ENCODE measurements at regions not wholly inside any gene's neighbourhood (a gene's known extent, or its start where the extent isn't known, plus 50 kb on each side); places are given as distances from the start of the nearest gene placed in this dataset.
A peak's percentile ranks its signal among the peaks of the same experiment; 100 is the strongest.
"Not testable (repeated sequence)": the region's sequence is repeated elsewhere in the genome, so short reads cannot be mapped to it uniquely, and the experiment has no call there.

DNA sequence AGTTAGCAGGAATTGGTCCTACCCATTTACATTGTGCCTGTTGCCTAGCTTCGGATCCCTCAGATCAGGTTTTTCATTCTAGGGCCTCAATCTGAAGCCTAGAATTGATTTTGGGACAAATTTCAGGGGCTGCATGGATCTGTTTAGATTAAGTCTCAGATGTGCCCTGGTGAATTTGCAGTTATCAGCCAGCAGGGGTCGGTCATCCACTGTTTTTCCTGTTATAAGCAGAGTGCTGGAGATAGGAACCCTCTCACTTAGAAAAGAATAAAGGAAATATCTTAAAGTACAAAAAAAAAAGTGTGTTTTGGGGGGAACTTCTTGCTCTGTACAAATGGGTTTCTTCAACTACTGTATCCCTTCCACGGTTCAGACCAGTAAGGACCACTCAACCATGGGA lies 212.5 kb downstream of the BCHE start:
- DNase-seq = peak; percentile 5

DNA sequence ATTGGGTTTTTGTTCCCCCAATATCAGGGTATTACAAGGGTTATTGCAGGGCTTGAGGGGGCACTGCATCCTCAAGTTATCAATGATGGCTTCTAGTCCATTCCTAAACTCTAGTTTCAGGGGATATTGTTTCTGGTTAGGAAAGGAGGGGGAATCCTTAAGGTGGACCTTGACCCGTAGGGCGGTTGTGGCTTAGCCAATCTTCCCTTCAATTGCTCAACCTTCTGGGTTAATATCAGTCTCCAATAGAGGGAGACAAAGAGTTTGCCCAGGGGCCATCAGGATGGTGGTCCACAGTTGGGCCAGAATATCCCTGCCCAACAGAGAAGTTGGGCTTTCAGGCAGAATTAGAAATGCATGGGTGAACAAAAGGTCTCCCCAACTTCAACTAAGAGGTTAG lies 214.9 kb downstream of the BCHE start:
- DNase-seq = no peak

DNA sequence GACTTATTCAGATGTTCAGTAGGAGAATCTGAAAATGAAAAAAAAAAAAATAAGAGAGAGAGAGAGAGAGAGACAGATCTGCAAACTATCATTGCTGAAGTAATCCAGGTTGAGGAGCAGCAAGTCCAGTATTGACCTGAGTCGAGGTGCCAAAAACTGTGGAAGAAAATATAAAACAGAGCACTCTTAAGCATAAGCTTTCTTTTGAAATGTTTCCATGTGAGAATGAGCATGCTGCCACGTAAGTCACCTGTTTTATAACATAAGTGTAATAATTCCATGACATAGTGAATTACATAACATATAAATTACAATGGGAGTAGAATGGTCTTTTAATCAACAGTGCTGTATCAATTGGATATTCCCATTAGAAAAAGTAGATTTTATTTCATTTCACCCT lies 218.2 kb downstream of the BCHE start:
- no peak for DNase-seq

DNA sequence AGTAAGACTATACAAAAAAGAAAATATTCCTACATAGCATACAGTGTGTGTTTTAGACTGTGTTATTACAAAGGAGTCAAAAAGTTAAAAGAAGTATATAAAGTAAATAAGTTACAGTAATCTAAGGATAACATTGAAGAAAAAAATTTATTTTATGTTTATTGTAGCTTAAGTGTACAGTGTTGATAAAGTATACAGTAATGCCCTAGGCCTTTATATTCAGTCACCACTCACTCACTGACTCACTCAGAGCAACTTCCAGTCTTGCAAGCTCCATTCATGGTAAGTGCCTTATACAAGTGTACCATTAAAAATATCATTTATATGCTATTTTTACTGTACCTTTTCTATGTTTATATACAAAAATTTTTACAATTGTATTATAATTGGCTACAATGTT lies 220.1 kb downstream of the BCHE start:
- no peak for DNase-seq

DNA sequence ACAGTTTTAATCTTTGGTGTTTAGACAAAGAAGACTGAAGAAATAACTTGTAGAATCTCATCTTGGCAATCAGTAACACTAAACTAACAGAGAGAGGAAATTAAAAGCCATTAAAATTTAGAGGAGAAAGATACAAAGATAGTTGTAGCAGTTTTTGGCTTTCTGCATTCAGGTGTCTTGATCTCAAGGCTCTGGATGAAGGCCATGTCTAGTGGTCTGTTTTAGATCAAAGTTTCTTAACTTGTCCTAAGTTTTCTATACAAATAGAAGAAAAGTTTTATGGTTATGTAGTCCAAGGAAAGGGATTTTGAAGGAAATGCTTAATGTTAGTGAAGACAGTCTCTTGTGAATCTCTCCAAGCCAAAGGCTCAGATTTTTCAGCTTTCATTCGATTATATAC lies 222.9 kb downstream of the BCHE start:
- no peak for DNase-seq

DNA sequence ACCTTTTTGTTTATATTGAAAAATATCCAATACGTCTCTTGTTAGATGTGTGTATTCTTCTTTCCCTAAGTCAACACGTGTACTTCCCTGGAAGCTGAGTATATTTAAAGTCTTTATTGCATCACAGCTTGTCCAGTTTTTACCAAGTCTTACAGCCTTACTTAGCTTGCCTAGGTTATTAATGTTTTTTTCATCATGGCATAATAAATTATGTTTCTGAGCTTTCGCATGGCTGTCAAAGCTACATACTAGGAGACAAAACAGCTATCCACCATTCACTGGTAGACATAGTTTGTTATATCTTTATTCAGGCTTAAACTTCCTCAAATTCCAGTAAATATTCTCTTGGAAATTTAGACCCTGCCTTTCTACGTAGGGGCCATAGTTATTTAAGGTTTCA lies 224.2 kb downstream of the BCHE start:
- no peak for DNase-seq

DNA sequence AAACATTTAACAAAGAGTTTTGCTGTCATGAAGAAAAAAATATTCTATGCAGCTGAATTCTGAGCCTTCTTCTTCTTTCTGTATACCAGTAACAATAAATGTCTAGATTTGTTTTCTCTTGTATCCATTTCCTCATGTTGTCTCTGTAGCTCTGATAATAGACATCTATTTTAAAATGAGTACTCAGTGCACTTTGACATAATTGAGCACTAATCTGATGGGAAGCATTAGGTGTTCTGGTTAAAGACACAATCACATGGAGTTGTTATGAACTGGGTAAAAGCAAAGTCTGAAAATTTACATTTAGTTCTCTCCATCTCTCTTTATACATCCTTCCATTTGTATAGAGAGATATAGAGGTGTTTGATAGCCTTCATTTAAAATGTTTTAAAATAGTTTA lies 230.0 kb downstream of the BCHE start:
- no peak for DNase-seq

DNA sequence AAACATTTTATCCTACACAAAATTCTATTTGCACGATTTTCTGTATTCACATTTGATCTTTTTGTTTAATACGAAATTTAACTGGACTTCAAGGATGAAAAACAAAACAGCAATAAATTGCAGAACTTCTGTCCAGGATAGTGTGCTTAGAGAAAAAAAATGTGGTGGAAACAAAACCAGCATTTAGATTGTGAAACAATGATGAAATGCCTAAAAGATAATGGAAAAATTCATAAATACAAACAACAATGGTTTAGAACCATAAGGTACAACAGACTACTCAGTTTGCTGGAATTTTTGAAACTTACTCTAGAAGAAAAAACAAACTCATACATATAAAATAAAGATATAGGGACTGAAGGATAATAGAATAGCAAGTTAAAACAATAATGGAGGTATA lies 234.0 kb downstream of the BCHE start:
- no peak for DNase-seq

DNA sequence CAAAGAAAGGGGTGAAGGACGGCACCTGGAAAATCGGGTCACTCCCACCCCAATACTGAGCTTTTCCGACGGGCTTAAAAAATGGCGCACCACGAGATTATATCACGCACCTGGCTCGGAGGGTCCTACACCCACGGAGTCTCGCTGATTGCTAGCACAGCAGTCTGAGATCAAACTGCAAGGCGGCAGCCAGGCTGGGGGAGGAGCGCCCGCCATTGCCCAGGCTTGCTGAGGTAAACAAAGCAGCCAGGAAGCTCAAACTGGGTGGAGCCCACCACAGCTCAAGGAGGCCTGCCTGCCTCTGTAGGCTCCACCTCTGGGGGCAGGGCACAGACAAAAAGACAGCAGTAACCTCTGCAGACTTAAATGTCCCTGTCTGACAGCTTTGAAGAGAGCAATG lies 264.7 kb downstream of the BCHE start:
- not testable (repeated sequence) for DNase-seq

DNA sequence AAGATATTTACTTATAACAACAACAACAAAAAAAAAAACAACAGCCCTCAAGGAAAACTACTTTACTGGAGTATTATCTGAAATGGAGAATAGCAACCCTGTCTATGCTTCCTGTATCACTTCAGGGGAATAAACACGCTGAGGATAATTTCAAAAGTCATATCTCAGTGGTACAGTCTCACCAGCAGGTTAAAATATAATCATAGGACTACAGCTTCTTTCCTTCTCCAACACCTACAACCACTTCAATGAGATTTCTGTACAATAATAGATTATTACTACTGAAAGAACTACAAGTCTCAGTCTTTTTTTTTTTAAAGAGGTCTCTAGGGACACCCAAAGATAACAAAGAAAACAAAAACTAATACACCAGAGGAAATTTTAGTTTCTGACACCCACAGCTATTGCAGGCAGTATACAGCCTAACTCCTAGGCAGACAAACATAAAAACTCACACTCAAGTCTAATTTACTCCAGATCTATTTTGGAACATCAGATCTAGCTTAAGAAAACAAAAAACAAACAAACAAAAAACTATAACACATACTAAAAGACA lies 268.2 kb downstream of the BCHE start:
- no peak for DNase-seq

DNA sequence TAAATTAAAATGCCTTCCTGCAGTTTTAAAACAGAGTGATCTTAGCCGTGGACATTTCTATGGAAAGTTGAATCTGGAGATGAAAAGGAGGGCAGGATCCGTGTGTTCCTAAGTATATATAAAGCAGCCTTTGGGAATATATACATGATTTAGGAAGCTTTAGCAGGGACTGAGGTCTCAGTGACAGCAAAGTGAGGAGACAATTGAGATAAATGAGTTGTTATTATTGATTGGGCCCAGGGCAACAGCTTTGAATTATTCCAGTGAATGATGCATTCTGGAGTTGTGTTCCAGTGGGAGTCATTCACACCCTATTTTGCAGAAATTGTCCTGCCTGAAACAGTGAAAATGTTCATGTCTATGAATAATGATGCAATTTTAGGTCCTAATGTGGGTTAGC lies 281.4 kb downstream of the BCHE start:
- no peak for DNase-seq

DNA sequence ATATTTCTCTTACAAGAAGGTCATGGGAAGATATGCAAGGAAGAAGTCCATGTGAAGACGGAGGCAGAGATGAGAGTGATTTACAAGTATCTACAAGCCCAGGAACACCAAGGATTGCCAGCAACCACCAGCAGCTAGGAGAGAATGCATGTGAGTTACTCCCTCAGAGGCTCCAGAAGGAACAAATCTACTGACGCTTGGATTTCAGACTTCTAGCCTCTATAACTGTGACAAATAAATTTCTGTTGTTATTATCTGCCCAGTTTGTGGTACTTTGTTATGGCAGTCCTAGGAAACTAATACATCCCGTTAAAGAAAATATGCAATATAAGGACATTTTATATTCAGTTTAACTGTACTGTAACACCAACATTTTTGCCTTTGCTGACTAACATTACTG lies 283.9 kb downstream of the BCHE start:
- no peak for DNase-seq

DNA sequence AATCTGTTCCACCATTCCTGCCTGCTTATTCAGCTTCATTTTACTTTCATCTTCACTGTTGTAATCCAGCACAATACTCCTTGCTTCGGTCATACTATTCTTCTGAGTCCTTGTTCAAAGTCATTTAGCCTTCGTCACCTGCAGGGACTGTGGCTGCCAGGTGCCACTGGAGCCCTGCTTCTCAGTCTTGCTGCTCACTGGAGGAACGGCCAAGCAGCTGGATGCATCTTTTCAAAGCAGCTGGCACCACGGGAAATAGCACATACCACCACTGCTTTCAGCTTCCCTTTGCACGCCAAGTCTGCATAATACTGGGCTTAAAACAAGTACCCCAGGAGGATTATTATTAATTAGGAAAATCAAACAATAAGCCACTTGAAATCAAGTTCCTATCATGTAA lies 287.6 kb downstream of the BCHE start:
- DNase-seq = no peak

DNA sequence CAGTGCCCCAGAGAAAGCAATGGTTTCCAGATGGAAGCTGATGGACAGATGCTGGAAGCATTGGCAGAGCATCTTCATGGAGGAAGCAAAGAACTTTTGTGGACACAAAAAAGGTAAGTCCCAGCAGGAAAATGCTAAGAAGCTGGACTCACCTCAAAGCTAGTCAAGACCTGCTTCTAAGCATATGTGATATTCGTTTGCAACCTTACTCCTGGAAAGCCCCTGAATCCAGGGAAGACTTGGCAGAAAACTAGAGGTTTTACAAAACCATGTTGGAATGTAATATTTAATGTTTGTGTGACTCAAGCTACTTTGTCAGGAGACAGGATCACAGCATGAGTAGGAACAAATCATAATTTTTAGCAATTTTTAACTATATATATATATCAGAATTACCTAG lies 288.2 kb downstream of the BCHE start:
- peak; percentile 14 for DNase-seq

DNA sequence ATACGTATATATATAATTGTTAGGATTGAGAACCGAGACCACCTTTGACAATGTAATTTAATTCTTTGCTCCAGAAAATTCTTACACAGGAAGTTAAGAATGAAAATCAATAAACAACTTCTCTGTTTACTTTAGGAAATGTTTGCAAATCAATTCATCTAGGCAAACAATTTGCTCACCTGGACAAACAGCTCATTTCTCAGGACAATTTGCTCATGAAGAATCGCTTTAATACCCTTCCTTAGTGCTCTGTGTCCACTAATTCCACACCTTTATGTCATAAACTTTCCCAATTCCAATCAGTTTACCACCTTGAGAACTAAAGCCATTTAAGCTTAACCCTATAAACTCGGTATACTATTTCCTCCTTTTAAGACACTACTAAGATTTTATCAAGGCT lies 292.2 kb downstream of the BCHE start:
- DNase-seq = no peak

DNA sequence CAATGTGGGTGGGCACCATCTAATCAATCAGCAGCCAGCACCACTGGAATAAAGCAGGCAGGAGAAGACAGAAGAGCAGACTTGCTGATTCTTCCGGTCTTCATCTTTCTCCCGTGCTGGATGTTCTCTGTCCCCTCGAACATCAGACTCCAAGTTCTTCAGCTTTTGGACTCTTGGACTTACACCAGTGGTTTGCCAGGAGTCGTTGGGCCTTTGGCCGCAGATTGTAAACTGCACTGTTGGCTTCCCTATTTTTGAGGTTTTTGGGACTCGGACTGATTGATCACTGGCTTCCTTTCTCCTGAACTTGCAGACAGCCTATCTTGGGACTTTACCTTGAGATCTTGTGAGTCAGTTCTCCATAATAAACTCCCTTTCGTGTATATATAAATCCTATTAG lies 292.8 kb downstream of the BCHE start:
- DNase-seq = no peak

DNA sequence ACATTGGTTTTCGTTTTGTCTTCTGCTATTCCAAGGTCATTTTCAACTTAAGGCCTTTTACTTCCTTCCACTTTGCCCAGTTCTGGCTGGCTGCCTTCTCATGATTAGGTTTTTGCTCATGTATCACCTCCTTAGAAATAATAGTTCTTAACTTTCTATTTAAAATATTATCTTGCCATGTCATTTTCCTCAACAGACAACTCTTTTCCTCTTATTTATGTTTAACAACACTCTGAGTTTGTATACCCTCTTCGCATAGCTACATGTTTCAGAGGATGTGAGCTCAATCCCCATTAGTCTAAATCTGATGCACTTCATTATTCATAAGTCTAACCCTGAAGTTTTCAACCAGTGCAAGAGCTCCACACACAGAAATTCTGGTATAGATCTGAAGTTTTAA lies 299.1 kb downstream of the BCHE start:
- no peak for DNase-seq

DNA sequence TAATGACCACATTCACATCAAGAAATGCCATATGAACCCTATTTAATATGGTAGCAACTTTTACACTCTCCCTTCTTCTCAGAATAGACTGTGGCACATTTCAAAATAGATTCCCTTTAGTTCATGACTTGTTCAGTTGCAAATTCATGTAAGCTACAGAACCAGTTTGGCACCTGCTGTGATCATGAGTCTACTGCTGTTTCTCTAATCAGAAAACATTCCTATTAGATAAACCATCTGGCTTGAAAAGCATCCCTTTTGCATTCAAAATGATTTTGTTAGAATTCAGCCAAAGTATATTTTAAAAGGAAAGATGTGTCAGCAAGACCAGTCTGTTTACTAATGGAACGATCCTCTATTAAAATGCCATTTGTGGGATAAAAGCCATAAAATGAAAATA lies 304.4 kb downstream of the BCHE start:
- DNase-seq = no peak

DNA sequence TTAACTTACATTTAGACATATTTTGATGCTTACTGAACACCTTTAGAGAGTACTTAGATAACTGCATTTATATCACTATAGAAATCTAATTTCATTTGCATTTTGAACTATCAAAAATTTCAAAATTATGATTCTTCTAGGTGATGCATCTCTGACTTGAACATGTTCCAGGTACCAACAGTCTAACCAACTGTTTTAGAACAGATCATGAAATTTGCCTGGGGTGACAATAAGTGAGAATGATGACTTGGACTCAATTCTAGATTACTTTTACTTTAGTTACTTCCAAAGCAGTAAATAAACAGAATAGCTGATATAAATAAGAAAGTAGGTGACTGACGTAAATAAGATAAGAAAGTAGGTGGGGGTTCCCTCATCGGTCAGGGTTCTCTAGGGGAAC lies 307.8 kb downstream of the BCHE start:
- DNase-seq = no peak

DNA sequence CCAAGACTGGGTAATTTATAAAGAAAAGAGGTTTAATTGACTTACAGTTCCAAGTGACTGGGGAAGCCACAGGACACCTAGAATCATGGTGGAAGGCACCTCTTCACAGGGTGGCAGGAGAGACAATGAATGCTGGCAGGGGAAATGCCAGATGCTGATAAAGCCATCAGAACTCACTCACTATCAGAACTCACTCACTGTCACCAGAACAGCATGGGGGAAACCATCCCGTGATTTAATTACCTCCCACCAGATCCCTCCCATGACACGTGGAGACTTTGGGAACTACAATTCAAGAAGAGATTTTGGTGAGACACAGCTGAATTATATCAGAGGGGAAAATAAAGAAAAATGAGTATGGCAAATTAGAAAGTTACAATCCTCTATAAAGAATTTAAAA lies 310.9 kb downstream of the BCHE start:
- no peak for DNase-seq

DNA sequence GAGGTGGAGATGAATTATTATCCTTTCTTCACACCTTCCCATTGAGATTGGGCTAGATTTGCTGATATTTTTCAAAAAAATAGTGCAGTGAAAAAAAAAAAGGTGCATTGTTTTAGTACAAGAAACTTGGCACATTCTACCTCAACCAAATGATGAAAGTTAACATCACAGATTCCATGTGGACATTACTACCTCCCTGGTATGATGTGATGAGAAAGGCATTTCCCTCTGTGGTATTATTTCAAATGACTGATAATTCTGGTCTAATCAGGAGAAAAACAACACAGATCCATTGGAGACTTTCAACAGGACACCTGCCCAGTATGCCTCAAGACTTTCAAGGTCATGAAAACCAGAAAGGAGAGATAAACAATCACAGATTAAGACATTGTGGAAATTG lies 313.4 kb downstream of the BCHE start:
- peak; percentile 76 for DNase-seq

DNA sequence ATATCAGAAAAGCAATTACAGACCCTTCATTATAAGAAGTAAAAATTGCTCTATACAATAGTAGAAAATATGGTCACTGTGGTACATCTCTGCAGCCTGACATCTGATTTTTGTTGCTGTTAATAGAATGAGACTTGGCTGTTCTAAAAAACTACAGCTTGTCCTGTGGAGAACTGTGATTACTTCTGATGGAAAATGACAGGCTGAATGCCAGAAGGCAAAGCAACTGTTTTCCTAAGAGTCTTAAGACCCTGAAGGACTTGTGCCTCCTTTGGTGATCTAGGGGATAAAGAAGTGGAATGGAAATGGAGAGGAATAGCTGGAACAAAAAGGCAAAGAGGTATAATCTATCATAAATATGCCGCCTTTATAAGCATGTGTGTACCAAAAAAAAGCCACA lies 314.8 kb downstream of the BCHE start:
- DNase-seq = no peak

DNA sequence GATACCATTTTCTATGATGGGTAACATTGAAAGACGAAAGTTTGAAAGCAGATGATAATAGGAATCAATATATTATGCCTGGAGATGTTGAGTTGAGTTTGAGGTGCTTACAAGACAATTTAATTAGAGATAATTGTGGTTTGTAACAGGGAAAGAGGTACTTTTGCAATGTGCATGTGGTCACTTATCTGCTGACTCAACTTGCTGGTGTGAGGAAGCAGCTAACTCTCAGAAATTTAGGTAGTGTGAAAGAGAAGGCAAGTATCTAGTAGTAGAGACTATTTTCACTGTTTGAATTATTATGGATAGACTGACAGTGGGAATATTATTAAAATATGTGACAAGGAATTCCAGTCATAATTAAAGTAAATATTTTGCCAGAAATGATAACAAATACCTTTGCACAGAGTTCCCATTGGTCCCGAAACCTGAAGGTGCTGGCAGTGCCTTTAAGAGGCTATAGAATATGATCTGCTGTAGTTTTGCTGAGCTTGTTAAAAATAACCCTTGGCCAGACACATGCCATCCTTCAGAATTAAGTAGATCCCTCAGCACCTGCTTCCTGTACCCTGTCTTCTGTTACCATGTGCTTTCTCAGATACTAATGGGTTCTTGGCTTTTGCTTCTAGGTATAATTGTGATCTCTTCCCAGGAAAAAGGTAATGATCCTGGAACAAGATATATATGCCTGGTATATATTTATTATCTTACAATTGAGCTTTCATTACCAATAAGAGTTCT lies 315.9 kb downstream of the BCHE start:
- no peak for DNase-seq

DNA sequence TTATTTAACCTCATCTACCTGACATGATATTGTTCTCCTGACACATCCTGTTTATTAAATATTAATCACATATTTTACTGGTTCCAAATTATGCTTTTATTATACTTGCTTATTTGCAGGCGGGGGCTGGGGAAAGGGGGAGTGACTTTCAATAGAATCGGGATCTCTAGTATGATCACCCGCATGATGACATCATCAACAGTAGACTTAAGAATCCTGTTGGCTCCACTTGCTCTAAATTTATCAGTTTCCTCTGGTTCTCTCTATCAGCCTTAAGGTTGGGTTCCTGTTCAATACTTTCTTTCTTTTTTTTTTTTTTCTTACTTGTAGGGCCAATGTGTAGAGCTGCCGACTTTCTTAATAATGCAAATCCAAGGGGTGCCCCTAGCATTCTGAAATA lies 317.5 kb downstream of the BCHE start:
- no peak for DNase-seq

DNA sequence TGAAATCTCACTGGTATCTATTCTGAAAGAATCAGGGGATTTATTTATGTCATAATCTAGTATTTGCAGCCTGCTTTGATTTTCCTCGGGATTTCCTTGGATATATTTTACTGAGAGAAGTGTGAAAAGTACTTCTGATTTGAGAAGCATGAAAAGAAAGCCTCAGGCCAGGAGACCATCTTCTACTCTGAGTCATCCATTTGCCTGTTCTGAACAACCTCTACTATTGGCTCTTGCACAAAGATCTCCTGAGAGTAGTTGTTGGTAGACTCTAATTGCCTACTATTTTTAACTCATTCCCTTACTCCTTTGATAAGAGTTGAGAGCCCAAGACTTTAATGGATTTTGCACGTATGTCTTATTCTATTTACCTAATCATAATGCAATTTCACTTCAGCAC lies 318.9 kb downstream of the BCHE start:
- peak; percentile 13 for DNase-seq

Measured in fibroblast of upper back skin (primary cell).